HEK293T (cell line): ENCODE measurements at regions not wholly inside any gene's neighbourhood (a gene's known extent, or its start where the extent isn't known, plus 50 kb on each side); places are given as distances from the start of the nearest gene placed in this dataset.
A peak's percentile ranks its signal among the peaks of the same experiment; 100 is the strongest.

Source experiments
- CTCF ChIA-PET: fragments of 350-600 bp; formaldehyde crosslinking; extraction: SDS; loops from one replicate; lab custom pipeline; 2021; ENCODE audit warnings: antibody characterized with exemption, inconsistent platforms; lab: Yijun Ruan, JAX
- POLR2A ChIA-PET: fragments of 350-600 bp; formaldehyde crosslinking; extraction: SDS; loops from one replicate; lab custom pipeline; 2020; ENCODE audit warnings: antibody characterized with exemption, inconsistent platforms; lab: Yijun Ruan, JAX
- DNase-seq: peaks from one replicate; pipeline ENCODE4 v3.0.0; 2012; ENCODE audit warnings: mixed read lengths; ENCODE audit errors: extremely low spot score
- ARNT ChIP-seq: fragments of 450-650 bp; IDR thresholded peaks from 2 replicates; pipeline ENCODE4 v1.6.1; 2017; ENCODE audit warnings: mild to moderate bottlenecking
- BHLHE40 ChIP-seq: fragments of 450-650 bp; IDR thresholded peaks from 2 replicates; pipeline ENCODE4 v1.6.1; 2016; ENCODE audit warnings: mild to moderate bottlenecking, moderate library complexity, borderline replicate concordance
- CTBP1 ChIP-seq: fragments of 450-650 bp; IDR thresholded peaks from 2 replicates; pipeline ENCODE4 v1.6.1; 2016; ENCODE audit warnings: borderline replicate concordance
- ELF4 ChIP-seq: fragments of 450-650 bp; IDR thresholded peaks from 2 replicates; pipeline ENCODE4 v1.6.1; 2017; ENCODE audit warnings: antibody characterized with exemption
- FOXA1 ChIP-seq: fragments of 450-650 bp; IDR thresholded peaks from 2 replicates; pipeline ENCODE4 v1.6.1; 2016; ENCODE audit warnings: mild to moderate bottlenecking
- FOXK2 ChIP-seq: fragments of 450-650 bp; IDR thresholded peaks from 2 replicates; pipeline ENCODE4 v1.6.1; 2016; ENCODE audit warnings: mild to moderate bottlenecking
- FOXM1 ChIP-seq: fragments of 450-650 bp; IDR thresholded peaks from 2 replicates; pipeline ENCODE4 v1.6.1; 2017; ENCODE audit warnings: mild to moderate bottlenecking, borderline replicate concordance
- HDGF ChIP-seq: fragments of 450-650 bp; IDR thresholded peaks from 2 replicates; pipeline ENCODE4 v1.6.1; 2017; ENCODE audit warnings: antibody characterized with exemption, borderline replicate concordance
- L3MBTL2 ChIP-seq: fragments of 450-650 bp; conservative IDR thresholded peaks from 2 replicates; pipeline ENCODE4 v1.6.1; 2016; ENCODE audit warnings: mild to moderate bottlenecking
- LEF1 ChIP-seq: fragments of 450-650 bp; IDR thresholded peaks from 2 replicates; pipeline ENCODE4 v1.6.1; 2017; ENCODE audit warnings: mild to moderate bottlenecking, borderline replicate concordance
- NFRKB ChIP-seq: fragments of 450-650 bp; IDR thresholded peaks from 2 replicates; pipeline ENCODE4 v1.6.1; 2016; ENCODE audit warnings: mild to moderate bottlenecking, moderate library complexity
- PKNOX1 ChIP-seq: fragments of 450-650 bp; IDR thresholded peaks from 2 replicates; pipeline ENCODE4 v1.6.1; 2016
- SP1 ChIP-seq: fragments of 450-650 bp; IDR thresholded peaks from 2 replicates; pipeline ENCODE4 v1.6.1; 2017
- SUZ12 ChIP-seq: fragments of 450-650 bp; IDR thresholded peaks from 2 replicates; pipeline ENCODE4 v1.6.1; 2016; ENCODE audit warnings: mild to moderate bottlenecking
- TARDBP ChIP-seq: fragments of 450-650 bp; IDR thresholded peaks from 2 replicates; pipeline ENCODE4 v1.6.1; 2016
- ZNF384 ChIP-seq: fragments of 450-650 bp; IDR thresholded peaks from 2 replicates; pipeline ENCODE4 v1.6.1; 2016

GRCh38 chr4:101678180-101678579 is 112.3 kb upstream of the BANK1 start:
- CTCF ChIA-PET, result no interaction called here

GRCh38 chr4:101670897-101671296 is 119.6 kb upstream of the BANK1 start:
- ChIA-PET POLR2A (no interaction called here), CTCF (no interaction called here)
- DNase-seq, result no peak
- TF ChIP-seq SP1, result no peak
- no peak for TF ChIP-seq FOXM1
- no peak for TF ChIP-seq SUZ12
- TF ChIP-seq BHLHE40, result no peak
- TF ChIP-seq CTBP1, result no peak
- TF ChIP-seq NFRKB, result no peak
- TF ChIP-seq HDGF, result no peak
- TF ChIP-seq FOXK2, result no peak
- TF ChIP-seq ARNT, result no peak
- TF ChIP-seq ELF4, result no peak
- no peak for TF ChIP-seq TARDBP
- no peak for TF ChIP-seq ZNF384
- TF ChIP-seq L3MBTL2, result no peak

More at GRCh38 chr4:101678180-101678579, 112.3 kb upstream of the BANK1 start:
- TF ChIP-seq FOXA1, result no peak
- TF ChIP-seq BHLHE40, result no peak
- no peak for TF ChIP-seq SP1
- peak; percentile 74 for TF ChIP-seq PKNOX1
- DNase-seq, result no peak
- POLR2A ChIA-PET, result no interaction called here

- ChIA-PET CTCF (no interaction called here), POLR2A (no interaction called here)
- DNase-seq, result no peak
- TF ChIP-seq FOXK2 (no peak), NFRKB (no peak), ARNT (no peak), ELF4 (no peak)
These were observed 120.2 kb upstream of the BANK1 start for GRCh38 chr4:101670370-101670769.

GRCh38 chr4:101669832-101670188 is 120.7 kb upstream of the BANK1 start:
- ChIA-PET POLR2A (no interaction called here), CTCF (no interaction called here)
- TF ChIP-seq HDGF, result no peak
- DNase-seq, result no peak

- ChIA-PET CTCF (no interaction called here), POLR2A (no interaction called here)
- TF ChIP-seq ZNF384 (no peak), NFRKB (no peak), CTBP1 (no peak), LEF1 (no peak), SUZ12 (no peak), SP1 (no peak), FOXM1 (no peak), L3MBTL2 (no peak), PKNOX1 (no peak), TARDBP (no peak), BHLHE40 (no peak), FOXK2 (no peak), ARNT (no peak), ELF4 (no peak), FOXA1 (no peak), HDGF (no peak)
- DNase-seq, result no peak
These were observed 121.2 kb upstream of the BANK1 start for GRCh38 chr4:101669138-101669831.

GRCh38 chr4:101667348-101667747 is 123.2 kb upstream of the BANK1 start:
- no peak for DNase-seq
- TF ChIP-seq NFRKB (no peak), FOXM1 (no peak), LEF1 (no peak), FOXK2 (no peak), HDGF (no peak), L3MBTL2 (no peak), PKNOX1 (no peak), SUZ12 (no peak), FOXA1 (no peak), BHLHE40 (no peak), TARDBP (no peak), SP1 (no peak)
- ChIA-PET CTCF (no interaction called here), POLR2A (no interaction called here)

- ChIA-PET POLR2A (no interaction called here), CTCF (no interaction called here)
- DNase-seq, result no peak
- TF ChIP-seq PKNOX1 (no peak), FOXM1 (no peak), TARDBP (no peak), BHLHE40 (no peak), L3MBTL2 (no peak), SUZ12 (no peak), NFRKB (no peak), HDGF (no peak), ARNT (no peak), FOXA1 (no peak), LEF1 (no peak), SP1 (no peak)
These were observed 129.9 kb upstream of the BANK1 start for GRCh38 chr4:101660607-101661006.
